Sigmoid colon (tissue), 4 donors: ENCODE measurements at regions not wholly inside any gene's neighbourhood (a gene's known extent, or its start where the extent isn't known, plus 50 kb on each side); places are given as distances from the start of the nearest gene placed in this dataset.

Source experiments
- POLR2AphosphoS5 ChIP-seq, 4 donors: sonication (generic); formaldehyde crosslinking; IDR thresholded peaks; one replicate each; pipeline ENCODE4 v1.6.1; 2017; ENCODE audit warnings: antibody characterized with exemption in 4 of 4
- TF ChIP-seq, protein P1 (sequence below), 4 experiments: fragments of 450-650 bp in 3 of 4; fragments of 200-600 bp in 1 of 4; IDR thresholded peaks; one replicate each; pipeline ENCODE4 v1.5.1; 2016 to 2019; ENCODE audit warnings: antibody characterized with exemption in 4 of 4, mild to moderate bottlenecking in 3 of 4, moderate library complexity in 2 of 4

DNA sequence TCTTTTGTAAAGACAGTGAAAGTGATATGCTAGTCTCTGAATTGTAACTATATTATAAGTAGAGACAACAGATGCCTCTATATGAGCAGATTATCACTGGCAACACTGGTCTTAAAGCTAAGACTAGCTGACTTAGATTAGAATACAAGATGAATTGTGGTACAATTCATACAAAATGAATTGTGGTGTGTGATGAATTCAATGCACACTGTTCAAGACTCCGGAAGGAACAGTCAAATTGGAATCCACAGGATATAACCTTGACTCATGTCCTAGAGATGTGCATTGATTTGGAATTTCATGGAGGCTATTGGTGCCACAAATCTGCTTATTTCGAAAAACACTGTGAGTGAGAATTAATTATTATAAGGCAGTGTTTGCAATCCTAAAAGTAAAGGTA lies 701.8 kb downstream of the PCDH7 start:
- TF ChIP-seq, protein P1, sequence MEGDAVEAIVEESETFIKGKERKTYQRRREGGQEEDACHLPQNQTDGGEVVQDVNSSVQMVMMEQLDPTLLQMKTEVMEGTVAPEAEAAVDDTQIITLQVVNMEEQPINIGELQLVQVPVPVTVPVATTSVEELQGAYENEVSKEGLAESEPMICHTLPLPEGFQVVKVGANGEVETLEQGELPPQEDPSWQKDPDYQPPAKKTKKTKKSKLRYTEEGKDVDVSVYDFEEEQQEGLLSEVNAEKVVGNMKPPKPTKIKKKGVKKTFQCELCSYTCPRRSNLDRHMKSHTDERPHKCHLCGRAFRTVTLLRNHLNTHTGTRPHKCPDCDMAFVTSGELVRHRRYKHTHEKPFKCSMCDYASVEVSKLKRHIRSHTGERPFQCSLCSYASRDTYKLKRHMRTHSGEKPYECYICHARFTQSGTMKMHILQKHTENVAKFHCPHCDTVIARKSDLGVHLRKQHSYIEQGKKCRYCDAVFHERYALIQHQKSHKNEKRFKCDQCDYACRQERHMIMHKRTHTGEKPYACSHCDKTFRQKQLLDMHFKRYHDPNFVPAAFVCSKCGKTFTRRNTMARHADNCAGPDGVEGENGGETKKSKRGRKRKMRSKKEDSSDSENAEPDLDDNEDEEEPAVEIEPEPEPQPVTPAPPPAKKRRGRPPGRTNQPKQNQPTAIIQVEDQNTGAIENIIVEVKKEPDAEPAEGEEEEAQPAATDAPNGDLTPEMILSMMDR (IDR thresholded peaks at IDR 0.05): no peak
- no peak for TF ChIP-seq POLR2AphosphoS5 (IDR thresholded peaks at IDR 0.05)
